IPS-NIHi7 (cell line): ENCODE measurements at regions not wholly inside any gene's neighbourhood (a gene's known extent, or its start where the extent isn't known, plus 50 kb on each side); places are given as distances from the start of the nearest gene placed in this dataset.

ENCODE experiments used
- DNase-seq: peaks from one replicate; pipeline ENCODE4 v3.0.0; 2012; ENCODE audit warnings: mixed read lengths; ENCODE audit errors: extremely low spot score

- no peak for DNase-seq
Measured at GRCh38 chr5:63341442-63341841, 620.8 kb downstream of the HTR1A start.

GRCh38 chr5:63323926-63324325 is 638.3 kb downstream of the HTR1A start:
- DNase-seq, result no peak

GRCh38 chr5:63314551-63314950 is 647.7 kb downstream of the HTR1A start:
- no peak for DNase-seq

GRCh38 chr5:63310644-63311043 is 651.6 kb downstream of the HTR1A start:
- no peak for DNase-seq

- DNase-seq, result no peak
Measured at GRCh38 chr5:63306909-63307308, 655.3 kb downstream of the HTR1A start.

- DNase-seq, result no peak
Measured at GRCh38 chr5:63293317-63293716, 668.9 kb downstream of the HTR1A start.

- DNase-seq, result no peak
Measured at GRCh38 chr5:63286724-63287123, 675.5 kb downstream of the HTR1A start.

- DNase-seq, result no peak
Measured at GRCh38 chr5:63263411-63263810, 684.8 kb downstream of the LRRC70 start.

GRCh38 chr5:63262185-63262981 is 683.8 kb downstream of the LRRC70 start:
- no peak for DNase-seq

GRCh38 chr5:63261695-63262094 is 683.1 kb downstream of the LRRC70 start:
- no peak for DNase-seq

GRCh38 chr5:63255594-63255993 is 677.0 kb downstream of the LRRC70 start:
- peak; percentile 10 for DNase-seq

GRCh38 chr5:63250939-63251338 is 672.3 kb downstream of the LRRC70 start:
- no peak for DNase-seq

GRCh38 chr5:63249960-63250359 is 671.3 kb downstream of the LRRC70 start:
- no peak for DNase-seq

GRCh38 chr5:63247651-63248050 is 669.0 kb downstream of the LRRC70 start:
- no peak for DNase-seq

- DNase-seq, result no peak
Measured at GRCh38 chr5:63245271-63245670, 666.7 kb downstream of the LRRC70 start.

GRCh38 chr5:63240063-63240755 is 661.6 kb downstream of the LRRC70 start:
- no peak for DNase-seq

GRCh38 chr5:63233911-63234310 is 655.3 kb downstream of the LRRC70 start:
- DNase-seq, result no peak

- no peak for DNase-seq
Measured at GRCh38 chr5:63233361-63233760, 654.7 kb downstream of the LRRC70 start.

- no peak for DNase-seq
Measured at GRCh38 chr5:63230754-63231153, 652.1 kb downstream of the LRRC70 start.

GRCh38 chr5:63228154-63228553 is 649.5 kb downstream of the LRRC70 start:
- no peak for DNase-seq

GRCh38 chr5:63220244-63220643 is 641.6 kb downstream of the LRRC70 start:
- DNase-seq, result no peak

GRCh38 chr5:63217422-63217821 is 638.8 kb downstream of the LRRC70 start:
- no peak for DNase-seq

- DNase-seq, result no peak
Measured at GRCh38 chr5:63213256-63213655, 634.6 kb downstream of the LRRC70 start.
